H1 (cell line): ENCODE measurements at regions not wholly inside any gene's neighbourhood (a gene's known extent, or its start where the extent isn't known, plus 50 kb on each side); places are given as distances from the start of the nearest gene placed in this dataset.

Source experiments
- GTF2F1 ChIP-seq: IDR thresholded peaks from 2 replicates; pipeline ENCODE4 v1.6.1; 2012; ENCODE audit warnings: low read depth, low read length, improper control_type of control experiment, borderline replicate concordance
- KDM1A ChIP-seq: fragments of 200-600, 300-600 bp; sonication (generic); IDR thresholded peaks from 2 replicates; pipeline ENCODE4 v1.7.1; 2016; ENCODE audit warnings: mild to moderate bottlenecking, low read length, borderline replicate concordance
- RNF2 ChIP-seq: fragments of 200-900, 300-1000 bp; sonication (generic); IDR thresholded peaks from 2 replicates; pipeline ENCODE4 v1.7.1; 2016; ENCODE audit warnings: borderline replicate concordance, low read depth, mild to moderate bottlenecking, antibody characterized with exemption, low read length; ENCODE audit not compliant: poor library complexity, severe bottlenecking; ENCODE audit errors: missing control alignments
- TF ChIP-seq, protein P1 (sequence below): fragments of 300-600 bp; sonication (generic); IDR thresholded peaks from 2 replicates; pipeline ENCODE4 v1.7.1; 2012; ENCODE audit warnings: low read length, moderate library complexity, mild to moderate bottlenecking, inconsistent platforms; ENCODE audit not compliant: insufficient replicate concordance

DNA sequence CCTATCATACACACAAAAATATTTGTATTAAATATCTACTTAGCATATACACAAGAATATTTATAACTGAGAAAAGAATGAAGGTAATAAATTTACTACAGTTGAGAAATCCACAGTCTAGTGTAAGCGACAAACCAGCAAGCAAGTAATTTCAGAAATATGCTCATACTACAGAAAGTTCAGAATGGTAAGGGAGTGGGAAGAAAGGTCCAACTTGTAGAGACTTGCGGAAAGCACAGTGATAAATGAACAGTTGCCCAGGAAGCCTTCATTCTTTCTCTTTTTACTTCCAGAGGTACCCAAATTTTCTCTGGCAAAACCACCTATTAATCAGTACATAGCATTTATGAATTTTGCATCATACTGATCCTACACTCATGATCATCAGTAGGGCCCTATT lies 438.1 kb upstream of the PCDH10 start (continued):
- TF ChIP-seq, protein P1, sequence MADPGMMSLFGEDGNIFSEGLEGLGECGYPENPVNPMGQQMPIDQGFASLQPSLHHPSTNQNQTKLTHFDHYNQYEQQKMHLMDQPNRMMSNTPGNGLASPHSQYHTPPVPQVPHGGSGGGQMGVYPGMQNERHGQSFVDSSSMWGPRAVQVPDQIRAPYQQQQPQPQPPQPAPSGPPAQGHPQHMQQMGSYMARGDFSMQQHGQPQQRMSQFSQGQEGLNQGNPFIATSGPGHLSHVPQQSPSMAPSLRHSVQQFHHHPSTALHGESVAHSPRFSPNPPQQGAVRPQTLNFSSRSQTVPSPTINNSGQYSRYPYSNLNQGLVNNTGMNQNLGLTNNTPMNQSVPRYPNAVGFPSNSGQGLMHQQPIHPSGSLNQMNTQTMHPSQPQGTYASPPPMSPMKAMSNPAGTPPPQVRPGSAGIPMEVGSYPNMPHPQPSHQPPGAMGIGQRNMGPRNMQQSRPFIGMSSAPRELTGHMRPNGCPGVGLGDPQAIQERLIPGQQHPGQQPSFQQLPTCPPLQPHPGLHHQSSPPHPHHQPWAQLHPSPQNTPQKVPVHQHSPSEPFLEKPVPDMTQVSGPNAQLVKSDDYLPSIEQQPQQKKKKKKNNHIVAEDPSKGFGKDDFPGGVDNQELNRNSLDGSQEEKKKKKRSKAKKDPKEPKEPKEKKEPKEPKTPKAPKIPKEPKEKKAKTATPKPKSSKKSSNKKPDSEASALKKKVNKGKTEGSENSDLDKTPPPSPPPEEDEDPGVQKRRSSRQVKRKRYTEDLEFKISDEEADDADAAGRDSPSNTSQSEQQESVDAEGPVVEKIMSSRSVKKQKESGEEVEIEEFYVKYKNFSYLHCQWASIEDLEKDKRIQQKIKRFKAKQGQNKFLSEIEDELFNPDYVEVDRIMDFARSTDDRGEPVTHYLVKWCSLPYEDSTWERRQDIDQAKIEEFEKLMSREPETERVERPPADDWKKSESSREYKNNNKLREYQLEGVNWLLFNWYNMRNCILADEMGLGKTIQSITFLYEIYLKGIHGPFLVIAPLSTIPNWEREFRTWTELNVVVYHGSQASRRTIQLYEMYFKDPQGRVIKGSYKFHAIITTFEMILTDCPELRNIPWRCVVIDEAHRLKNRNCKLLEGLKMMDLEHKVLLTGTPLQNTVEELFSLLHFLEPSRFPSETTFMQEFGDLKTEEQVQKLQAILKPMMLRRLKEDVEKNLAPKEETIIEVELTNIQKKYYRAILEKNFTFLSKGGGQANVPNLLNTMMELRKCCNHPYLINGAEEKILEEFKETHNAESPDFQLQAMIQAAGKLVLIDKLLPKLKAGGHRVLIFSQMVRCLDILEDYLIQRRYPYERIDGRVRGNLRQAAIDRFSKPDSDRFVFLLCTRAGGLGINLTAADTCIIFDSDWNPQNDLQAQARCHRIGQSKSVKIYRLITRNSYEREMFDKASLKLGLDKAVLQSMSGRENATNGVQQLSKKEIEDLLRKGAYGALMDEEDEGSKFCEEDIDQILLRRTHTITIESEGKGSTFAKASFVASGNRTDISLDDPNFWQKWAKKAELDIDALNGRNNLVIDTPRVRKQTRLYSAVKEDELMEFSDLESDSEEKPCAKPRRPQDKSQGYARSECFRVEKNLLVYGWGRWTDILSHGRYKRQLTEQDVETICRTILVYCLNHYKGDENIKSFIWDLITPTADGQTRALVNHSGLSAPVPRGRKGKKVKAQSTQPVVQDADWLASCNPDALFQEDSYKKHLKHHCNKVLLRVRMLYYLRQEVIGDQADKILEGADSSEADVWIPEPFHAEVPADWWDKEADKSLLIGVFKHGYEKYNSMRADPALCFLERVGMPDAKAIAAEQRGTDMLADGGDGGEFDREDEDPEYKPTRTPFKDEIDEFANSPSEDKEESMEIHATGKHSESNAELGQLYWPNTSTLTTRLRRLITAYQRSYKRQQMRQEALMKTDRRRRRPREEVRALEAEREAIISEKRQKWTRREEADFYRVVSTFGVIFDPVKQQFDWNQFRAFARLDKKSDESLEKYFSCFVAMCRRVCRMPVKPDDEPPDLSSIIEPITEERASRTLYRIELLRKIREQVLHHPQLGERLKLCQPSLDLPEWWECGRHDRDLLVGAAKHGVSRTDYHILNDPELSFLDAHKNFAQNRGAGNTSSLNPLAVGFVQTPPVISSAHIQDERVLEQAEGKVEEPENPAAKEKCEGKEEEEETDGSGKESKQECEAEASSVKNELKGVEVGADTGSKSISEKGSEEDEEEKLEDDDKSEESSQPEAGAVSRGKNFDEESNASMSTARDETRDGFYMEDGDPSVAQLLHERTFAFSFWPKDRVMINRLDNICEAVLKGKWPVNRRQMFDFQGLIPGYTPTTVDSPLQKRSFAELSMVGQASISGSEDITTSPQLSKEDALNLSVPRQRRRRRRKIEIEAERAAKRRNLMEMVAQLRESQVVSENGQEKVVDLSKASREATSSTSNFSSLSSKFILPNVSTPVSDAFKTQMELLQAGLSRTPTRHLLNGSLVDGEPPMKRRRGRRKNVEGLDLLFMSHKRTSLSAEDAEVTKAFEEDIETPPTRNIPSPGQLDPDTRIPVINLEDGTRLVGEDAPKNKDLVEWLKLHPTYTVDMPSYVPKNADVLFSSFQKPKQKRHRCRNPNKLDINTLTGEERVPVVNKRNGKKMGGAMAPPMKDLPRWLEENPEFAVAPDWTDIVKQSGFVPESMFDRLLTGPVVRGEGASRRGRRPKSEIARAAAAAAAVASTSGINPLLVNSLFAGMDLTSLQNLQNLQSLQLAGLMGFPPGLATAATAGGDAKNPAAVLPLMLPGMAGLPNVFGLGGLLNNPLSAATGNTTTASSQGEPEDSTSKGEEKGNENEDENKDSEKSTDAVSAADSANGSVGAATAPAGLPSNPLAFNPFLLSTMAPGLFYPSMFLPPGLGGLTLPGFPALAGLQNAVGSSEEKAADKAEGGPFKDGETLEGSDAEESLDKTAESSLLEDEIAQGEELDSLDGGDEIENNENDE: no peak
- no peak for TF ChIP-seq GTF2F1
- TF ChIP-seq RNF2: no peak
- no peak for TF ChIP-seq KDM1A
- TF ChIP-seq, all 59 proteins: peak for 0
